GM23338 (cell line): ENCODE measurements at regions not wholly inside any gene's neighbourhood (a gene's known extent, or its start where the extent isn't known, plus 50 kb on each side); places are given as distances from the start of the nearest gene placed in this dataset.

ENCODE experiments used
- ATAC-seq: fragments of 200-7000 bp; cut with Tn5 transposase; 3 replicates; pipeline ENCODE4 v1.9.1; 2020
- DNase-seq: peaks from one replicate; pipeline ENCODE4 v3.0.0-alpha.2; 2015; ENCODE audit warnings: low spot score
- H2AFZ ChIP-seq: fragments of 200-600 bp; sonication (generic); 2 replicates; pipeline ENCODE4 v1.8.0; 2016; ENCODE audit warnings: antibody characterized with exemption, mild to moderate bottlenecking, moderate library complexity
- H3F3A ChIP-seq: fragments of 200-600 bp; sonication (generic); replicated peaks from 2 replicates; pipeline ENCODE4 v1.8.0; 2017; ENCODE audit warnings: antibody characterized with exemption, mixed run types, low read depth
- H3K27ac ChIP-seq: fragments of 200-600 bp; sonication (generic); 2 replicates; pipeline ENCODE4 v1.6.1; 2016; ENCODE audit warnings: low read depth
- H3K27me3 ChIP-seq: fragments of 200-600 bp; sonication (generic); 2 replicates; pipeline ENCODE4 v1.8.0; 2016; ENCODE audit warnings: mild to moderate bottlenecking, mixed run types, moderate library complexity; ENCODE audit not compliant: insufficient read depth
- H3K36me3 ChIP-seq: fragments of 200-600 bp; sonication (generic); 2 replicates; pipeline ENCODE4 v1.8.0; 2016; ENCODE audit warnings: mild to moderate bottlenecking; ENCODE audit not compliant: insufficient read depth
- H3K4me1 ChIP-seq: fragments of 200-600 bp; sonication (generic); 2 replicates; pipeline ENCODE4 v1.8.0; 2016; ENCODE audit warnings: mild to moderate bottlenecking, moderate library complexity; ENCODE audit not compliant: insufficient read depth
- H3K4me2 ChIP-seq: fragments of 200-600 bp; sonication (generic); 2 replicates; pipeline ENCODE4 v1.7.1; 2017; ENCODE audit warnings: mixed run types
- H3K4me3 ChIP-seq: fragments of 200-600 bp; sonication (generic); 2 replicates; pipeline ENCODE4 v1.6.1; 2016; ENCODE audit warnings: mixed run types
- H3K79me2 ChIP-seq: fragments of 200-600 bp; sonication (generic); replicated peaks from 2 replicates; pipeline ENCODE4 v1.8.0; 2017; ENCODE audit warnings: mild to moderate bottlenecking; ENCODE audit not compliant: insufficient read depth
- H3K9me2 ChIP-seq: fragments of 200-600 bp; sonication (generic); 2 replicates; pipeline ENCODE4 v1.8.0; 2017; ENCODE audit not compliant: insufficient read depth
- H4K20me1 ChIP-seq: fragments of 200-600 bp; sonication (generic); replicated peaks from 2 replicates; pipeline ENCODE4 v1.8.0; 2017; ENCODE audit warnings: mild to moderate bottlenecking; ENCODE audit not compliant: insufficient read depth
- H3K27ac Mint-ChIP-seq: 2 replicates; pipeline ENCODE4 v1.8.0; 2020; ENCODE audit warnings: inconsistent platforms, mild to moderate bottlenecking, moderate library complexity, mixed read lengths
- H3K27me3 Mint-ChIP-seq: 3 replicates; pipeline ENCODE4 v1.8.0; 2022; ENCODE audit warnings: low read depth, mild to moderate bottlenecking, moderate library complexity, mixed read lengths, inconsistent platforms; ENCODE audit not compliant: insufficient read depth, poor library complexity
- H3K36me3 Mint-ChIP-seq: 3 replicates; pipeline ENCODE4 v1.8.0; 2021; ENCODE audit warnings: low read depth, mild to moderate bottlenecking, inconsistent platforms, moderate library complexity, mixed read lengths
- H3K4me1 Mint-ChIP-seq: 3 replicates; pipeline ENCODE4 v1.8.0; 2020; ENCODE audit warnings: mild to moderate bottlenecking, inconsistent platforms, mixed read lengths
- H3K4me3 Mint-ChIP-seq: 3 replicates; pipeline ENCODE4 v1.8.0; 2021; ENCODE audit warnings: moderate library complexity, mild to moderate bottlenecking, inconsistent platforms, mixed read lengths
- H3K9me3 Mint-ChIP-seq: 3 replicates; pipeline ENCODE4 v1.8.0; 2020; ENCODE audit warnings: moderate library complexity, mild to moderate bottlenecking, inconsistent platforms, mixed read lengths
- CREB1 ChIP-seq: fragments of 250-450 bp; sonication (Bioruptor Pico); IDR thresholded peaks from 2 replicates; pipeline ENCODE4 v1.5.0; 2020; ENCODE audit warnings: low read depth, mild to moderate bottlenecking, moderate library complexity
- EZH2phosphoT487 ChIP-seq: fragments of 200-600 bp; sonication (generic); IDR thresholded peaks from one replicate; pipeline ENCODE4 v1.8.1; 2018; ENCODE audit warnings: antibody characterized with exemption; ENCODE audit not compliant: unreplicated experiment
- NANOG ChIP-seq: IDR thresholded peaks from 2 replicates; pipeline ENCODE4 v1.6.1; 2016; ENCODE audit warnings: antibody characterized with exemption, borderline replicate concordance
- ZNF462 ChIP-seq: fragments of 250-450 bp; sonication (Bioruptor Pico); IDR thresholded peaks from 2 replicates; pipeline ENCODE4 v1.5.0; 2020; ENCODE audit warnings: mild to moderate bottlenecking, moderate library complexity

GRCh38 chr7:16960337-16960965, 78.7 kb upstream of the AGR3 start (continued):
- no peak for TF ChIP-seq ZNF462 (CRISPR knock-in tag)

- no peak overlapping the region for H3K27ac ChIP-seq
- H4K20me1 ChIP-seq = no peaks in the 10 kb centered on the region
- no peaks in the 10 kb centered on the region for H3K27me3 ChIP-seq
- TF ChIP-seq NANOG (no peak), EZH2phosphoT487 (no peak), CREB1 (CRISPR knock-in tag) (no peak)
- 0 out of 2 replicates have a peak overlapping the region, but pooled peaks have one; percentile 3 for H2AFZ ChIP-seq
- no peaks in the 10 kb centered on the region for H3K27me3 Mint-ChIP-seq
- no peak overlapping the region for H3K4me3 ChIP-seq
- H3K79me2 ChIP-seq = no peaks in the 10 kb centered on the region
- peaks cover 15% of the 10 kb centered on the region for H3K9me3 Mint-ChIP-seq
- H3F3A ChIP-seq = no peaks in the 10 kb centered on the region
- H3K36me3 ChIP-seq = no peaks in the 10 kb centered on the region
- no peaks in the 10 kb centered on the region for H3K4me1 Mint-ChIP-seq
- H3K4me1 ChIP-seq = no peaks in the 10 kb centered on the region
- no peak overlapping the region for H3K4me3 Mint-ChIP-seq
- H3K9me2 ChIP-seq = 0 out of 2 replicates have a peak, but pooled peaks cover 3% of the 10 kb centered on the region
- ATAC-seq (no peak), DNase-seq (no peak)
- H3K27ac Mint-ChIP-seq = no peak overlapping the region
- peaks cover 10% of the 10 kb centered on the region; the same call in 1 of the 3 replicates for H3K36me3 Mint-ChIP-seq
- no peak overlapping the region for H3K4me2 ChIP-seq
These were observed 79.9 kb upstream of the AGR3 start for GRCh38 chr7:16961641-16962040.
